ENCODE measurements at regions not wholly inside any gene's neighbourhood (a gene's known extent, or its start where the extent isn't known, plus 50 kb on each side); places are given as distances from the start of the nearest gene placed in this dataset.
"Not testable (repeated sequence)": the region's sequence is repeated elsewhere in the genome, so short reads cannot be mapped to it uniquely, and the experiment has no call there.

DNA sequence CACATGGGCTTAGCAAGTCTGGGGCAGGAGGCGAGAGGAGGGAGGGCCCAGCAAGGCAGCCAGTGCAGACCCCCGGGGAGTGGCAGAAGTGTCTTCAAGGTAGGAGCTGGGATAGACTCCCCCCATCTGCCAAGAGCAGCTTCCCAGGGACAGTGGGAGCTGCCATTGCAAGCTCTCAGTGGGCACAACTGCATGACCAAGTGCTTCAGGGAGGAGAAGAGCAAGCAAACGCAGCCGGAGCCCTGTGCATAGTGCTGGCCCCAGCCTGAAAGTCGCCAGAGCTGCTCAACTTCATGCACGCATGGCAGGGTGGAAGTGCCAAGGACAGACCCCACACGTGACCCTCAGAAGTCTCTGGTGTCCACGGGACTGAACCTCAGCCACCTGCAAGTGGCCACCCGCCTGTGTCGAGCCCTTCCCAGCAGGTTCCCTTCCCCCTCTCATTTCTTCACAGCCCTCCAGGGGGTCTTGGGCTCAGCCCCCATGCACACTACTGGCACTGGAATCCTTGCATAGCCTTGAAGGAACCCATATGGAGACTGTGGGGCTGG is 89.4 kb downstream of the PLXNA1 start:
- DNase-seq: no peak

DNA sequence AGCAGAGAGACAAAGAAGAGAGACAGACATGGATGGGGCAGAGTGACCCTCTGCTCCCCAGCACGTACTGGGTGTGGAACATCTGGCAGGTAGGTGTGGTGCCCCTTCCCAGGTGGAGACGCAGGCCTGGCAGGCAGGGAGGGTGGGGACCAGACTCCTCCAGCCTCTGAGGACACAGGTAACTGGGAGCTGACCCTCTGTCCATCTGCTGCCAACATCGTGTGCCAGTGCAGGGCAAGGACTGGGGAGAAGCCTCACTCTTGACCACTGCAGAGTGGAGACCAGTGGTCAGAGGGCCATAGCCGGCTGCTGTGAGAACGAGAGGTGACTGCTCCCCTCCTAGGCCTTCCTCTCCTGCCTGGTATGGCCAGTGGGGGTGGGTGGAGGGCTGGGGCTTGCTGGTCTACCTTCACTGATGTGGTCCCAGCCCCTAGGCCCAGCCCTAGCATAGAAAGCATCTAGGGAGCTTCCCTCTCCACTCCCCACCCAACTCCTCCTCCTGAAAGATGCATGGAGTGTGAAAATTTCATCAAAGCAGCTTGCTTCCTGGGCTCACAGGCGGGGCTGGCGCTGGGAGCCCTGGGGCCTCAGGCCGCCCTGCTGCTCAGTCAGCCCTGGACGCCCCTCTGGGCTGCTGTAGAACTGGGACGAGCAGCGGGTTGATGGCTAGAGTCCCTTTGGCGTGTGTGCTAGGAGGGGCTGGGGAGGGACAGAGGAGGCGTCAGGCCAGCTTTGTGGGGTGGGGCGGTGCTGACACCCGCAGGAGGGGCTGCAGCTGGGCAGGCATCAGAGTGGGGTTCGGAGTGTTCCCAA is 90.3 kb downstream of the PLXNA1 start:
- no peak for DNase-seq

DNA sequence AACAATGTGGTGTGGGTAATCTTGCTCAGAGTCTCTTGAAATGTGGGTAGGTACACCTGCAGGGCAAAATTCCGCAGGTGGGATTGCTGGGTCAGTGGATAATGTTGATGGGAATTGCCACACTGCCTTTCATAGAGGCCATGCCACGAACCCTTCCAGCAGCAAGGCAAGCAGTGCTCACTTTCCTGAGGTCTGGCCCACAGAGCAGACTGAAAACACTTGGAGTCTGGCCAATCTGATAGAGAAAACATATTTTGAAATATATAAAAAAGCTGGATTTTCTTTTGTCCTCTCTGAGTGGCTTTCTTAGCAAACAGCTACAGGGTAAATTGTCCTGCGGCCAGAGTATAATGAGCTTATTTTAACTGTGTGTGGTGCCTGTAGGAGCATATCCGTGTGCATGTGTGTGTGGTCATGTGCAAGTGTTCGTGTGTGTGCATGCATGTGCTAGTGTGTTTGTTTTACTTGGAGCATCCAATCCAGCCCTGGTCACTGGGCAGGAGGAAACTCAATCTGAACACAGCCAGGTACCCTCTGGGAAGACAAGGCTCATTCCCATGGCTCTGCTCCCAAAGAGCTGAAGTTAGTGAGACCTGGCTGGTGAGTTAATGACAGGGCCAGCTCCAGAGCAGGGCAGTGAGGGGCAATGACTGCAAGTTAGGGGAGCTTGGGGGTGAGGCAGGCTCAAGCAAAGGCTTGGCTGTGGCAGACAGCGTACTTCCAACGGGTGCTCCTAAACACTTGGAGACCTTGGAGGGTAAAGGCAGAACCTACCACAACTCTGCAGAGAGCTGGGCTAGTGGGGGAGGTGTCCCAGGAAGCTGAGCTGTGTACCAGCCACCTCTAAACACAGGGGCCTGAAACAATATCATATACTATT is 91.3 kb downstream of the PLXNA1 start:
- DNase-seq: no peak

DNA sequence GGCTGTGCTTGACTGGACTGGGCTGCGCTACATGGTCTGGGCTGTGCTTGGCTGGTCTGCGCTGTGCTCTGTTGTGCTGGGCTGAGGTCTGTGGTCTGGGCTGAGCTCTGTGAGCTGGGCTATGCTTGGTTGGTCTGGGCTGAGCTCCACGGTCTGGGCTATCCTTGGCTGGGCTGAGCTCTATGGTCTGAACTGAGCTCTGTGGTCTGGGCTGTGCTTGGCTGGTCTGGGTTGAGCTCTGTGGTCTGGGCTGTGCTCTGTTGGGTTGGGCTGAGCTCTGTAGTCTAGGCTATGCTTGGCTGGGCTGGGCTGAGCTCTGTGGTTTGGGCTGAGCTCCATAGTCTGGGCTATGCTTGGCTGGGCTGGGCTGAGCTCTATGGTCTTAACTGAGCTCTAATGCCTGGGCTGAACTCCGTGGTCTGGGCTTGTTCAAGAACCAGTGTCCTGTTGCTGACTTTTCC is 92.0 kb downstream of the PLXNA1 start:
- DNase-seq: no peak

DNA sequence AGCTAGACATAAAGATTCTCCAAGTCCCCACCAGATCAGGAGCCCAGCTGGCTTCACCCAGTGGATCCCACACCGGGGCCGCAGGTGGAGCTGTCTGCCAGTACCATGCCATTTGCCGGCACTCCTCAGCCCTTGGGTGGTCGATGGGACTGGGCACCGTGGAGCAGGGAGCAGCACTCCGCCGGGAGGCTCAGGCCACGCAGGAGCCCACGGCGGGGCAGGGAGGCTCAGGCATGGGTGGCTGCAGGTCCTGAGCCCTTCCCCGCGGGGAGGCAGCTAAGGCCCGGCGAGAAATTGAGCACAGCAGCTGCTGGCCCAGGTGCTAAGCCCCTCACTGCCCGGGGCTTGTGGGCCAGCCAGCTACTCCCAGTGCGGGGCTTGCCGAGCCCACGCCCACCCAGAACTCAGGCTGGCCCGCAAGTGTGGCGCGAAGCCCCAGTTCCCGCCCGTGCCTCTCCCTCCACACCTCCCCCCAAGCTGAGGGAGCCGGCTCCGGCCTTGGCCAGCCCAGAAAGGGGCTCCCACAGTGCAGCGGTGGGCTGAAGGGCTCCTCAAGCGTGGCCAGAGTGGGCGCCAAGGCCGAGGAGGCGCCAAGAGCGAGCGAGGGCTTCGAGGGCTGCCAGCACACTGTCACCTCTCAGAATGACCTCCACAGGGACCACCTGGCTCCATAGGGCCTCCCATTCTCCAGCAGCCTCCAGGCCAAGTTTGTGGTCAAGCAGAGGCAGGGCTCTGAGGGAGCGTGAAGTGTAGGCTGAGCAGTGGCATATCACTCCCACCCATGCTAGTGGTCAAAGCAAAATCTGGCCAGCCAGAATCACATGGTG is 93.5 kb downstream of the PLXNA1 start:
- not testable (repeated sequence) for DNase-seq

DNA sequence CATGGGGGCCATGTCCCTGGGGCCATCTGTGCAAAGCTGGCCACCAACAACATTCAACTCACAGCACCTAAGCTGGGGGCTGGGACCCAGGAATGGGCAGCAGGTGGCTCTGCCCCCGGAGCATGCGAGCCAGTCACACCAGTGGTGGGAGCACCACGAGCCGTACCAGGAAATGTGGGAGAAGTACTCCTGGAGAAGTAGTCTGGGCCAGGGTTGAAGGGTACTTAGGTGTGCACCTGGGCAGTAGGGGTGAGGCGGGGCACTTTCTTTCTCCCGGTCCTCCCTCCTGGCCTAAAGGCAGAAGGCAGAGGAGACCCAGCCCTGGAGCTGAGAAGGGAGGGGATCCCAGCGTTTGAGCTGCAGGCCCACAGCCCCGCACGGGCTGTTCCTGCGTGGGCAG is 94.2 kb downstream of the PLXNA1 start:
- DNase-seq: no peak

DNA sequence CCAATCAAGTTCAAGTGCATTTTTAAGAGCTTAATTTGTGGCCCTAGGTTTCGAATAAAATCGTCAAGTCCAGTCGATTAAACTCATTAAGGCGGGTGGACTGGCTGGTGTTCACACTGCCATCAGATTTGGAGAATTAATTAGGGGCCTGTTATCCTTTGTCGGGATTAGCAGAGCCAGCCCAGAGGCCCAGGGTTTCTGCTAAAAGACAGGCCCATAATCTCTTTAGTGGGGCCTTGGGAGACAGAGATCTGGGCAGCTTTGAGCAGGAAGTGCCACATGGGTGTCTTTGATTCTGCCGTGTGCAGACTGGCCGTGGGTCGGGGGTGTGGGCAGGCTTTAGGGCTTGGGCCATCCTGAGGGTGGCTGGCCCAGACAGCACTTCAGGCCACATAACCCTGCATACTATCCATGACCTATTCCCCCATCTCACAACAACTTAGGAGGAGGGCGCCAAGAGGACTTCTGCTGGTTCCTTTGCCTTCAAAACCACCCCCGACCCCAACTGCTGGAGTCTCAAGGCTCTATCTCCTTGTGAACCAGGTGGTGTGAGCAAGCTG is 94.7 kb downstream of the PLXNA1 start:
- no peak for DNase-seq

DNA sequence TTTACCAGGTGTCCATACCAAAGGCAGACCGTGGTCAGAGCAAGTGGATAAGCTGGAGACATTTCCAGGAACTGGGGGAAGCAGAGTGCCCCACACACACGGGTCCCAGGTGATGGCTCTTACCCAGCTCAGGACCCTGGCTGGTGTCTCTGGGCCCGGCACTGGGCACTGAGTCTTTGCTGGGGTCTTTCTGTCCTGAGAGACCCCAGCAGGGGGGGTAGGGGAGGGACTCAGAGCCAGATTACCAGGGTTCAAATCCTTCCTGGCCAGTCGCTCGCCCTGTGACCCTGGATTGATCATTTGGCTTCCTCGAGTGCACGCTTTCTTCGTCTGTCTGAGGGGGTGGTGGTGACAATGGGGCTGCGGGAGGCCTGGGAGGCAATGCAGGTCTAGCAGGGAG is 95.7 kb downstream of the PLXNA1 start:
- no peak for DNase-seq

DNA sequence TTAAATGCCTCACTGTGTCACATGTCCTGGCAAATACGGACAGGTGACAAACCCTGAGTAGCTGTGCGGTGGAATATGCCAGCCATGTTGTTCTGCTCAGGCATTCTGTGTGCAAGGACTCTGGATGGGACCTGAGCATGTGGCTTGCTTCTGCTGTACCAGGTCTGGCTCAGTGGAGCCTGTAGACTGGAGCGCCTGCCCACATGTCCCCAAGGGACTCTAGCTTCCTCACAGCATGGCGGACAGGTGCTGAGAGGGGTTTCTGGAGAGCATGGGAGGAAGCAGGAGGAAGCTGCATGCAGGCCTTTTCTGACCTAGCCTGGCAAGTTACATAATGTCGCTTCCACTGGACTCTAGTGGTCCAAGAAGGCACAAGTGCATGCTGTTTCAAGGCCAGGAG is 96.3 kb downstream of the PLXNA1 start:
- no peak for DNase-seq

DNA sequence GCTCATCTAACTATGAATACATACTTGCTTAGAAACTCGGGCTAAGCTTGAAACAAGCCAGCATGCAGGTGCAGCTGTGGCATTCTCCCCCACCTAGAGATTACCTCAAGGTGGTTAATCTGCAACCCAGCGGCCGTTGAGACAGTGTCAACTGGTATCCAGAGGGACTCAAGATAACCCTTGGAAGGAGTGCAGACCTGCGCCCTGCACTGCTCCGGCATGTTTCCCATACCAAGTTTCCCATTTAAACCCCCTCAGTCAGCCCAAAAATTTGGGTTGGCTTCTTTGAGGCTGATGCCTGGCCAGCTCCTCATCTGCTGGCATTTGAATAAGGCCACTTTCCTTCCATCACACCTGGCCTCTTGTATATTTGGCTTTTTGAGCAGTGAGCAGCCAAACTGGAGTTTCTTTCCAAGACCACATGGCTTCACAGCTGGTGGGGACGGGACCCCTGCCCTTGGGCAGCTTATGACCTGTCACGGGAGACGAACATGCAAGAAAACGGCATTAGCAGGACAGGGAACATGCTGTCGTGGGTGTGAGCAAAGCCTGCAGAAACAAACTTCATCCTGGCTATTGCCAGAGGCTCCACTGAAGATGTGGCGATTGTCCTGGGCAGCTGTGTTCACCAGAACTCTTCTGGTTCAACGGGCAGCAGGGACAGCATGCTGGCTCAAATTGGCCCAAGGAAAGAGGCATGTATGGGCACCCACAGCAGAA is 98.2 kb downstream of the PLXNA1 start:
- no peak for DNase-seq

DNA sequence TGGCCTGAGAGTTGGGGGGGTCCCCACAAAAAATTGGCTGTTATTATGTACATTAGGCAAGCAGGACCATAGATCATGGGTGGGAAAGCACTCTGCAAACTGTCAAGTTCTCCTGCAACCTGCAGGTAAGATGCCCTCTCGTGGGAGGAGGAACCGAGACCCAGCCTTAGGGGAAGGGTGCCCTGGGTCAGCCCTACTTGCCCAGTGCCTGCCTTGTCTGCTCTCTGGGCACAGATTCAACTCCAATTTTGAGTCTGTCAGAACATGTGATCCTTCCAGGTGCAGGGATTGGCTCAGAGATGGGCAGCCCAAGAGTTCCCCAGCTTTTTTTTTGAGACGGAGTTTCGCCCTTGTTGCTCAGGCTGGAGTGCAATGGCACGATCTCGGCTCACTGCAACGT is 99.2 kb downstream of the PLXNA1 start:
- no peak for DNase-seq

DNA sequence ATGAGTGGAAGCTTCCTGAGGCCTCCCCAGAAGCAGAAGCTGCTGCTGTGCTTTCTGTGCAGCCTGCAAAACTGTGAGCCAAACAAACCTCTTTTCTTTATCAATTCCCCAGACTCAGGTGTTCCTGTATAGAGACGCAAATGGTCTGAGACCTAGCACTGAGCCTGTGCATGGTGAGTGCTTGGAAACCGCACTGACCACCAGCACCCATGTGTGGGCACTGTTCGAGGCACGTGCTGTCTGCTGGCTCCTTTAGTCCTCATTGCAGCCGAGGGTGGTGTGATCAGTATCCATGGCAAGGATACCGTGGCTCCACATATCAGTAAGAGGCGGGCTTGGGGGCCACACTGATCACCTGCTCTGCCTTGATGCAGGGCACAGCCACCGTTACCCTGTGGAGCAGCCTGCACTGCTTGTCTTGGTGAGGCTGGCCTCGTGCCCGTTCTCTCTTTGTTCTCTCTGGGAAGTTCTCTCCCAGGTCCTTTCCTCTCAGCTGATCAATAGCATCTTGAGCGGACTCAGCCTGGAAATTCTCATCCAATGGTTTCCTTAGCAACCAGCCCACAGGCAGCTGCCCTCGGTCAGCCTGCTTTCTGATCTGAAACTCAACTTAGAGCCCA is 101.0 kb downstream of the PLXNA1 start:
- no peak for DNase-seq

DNA sequence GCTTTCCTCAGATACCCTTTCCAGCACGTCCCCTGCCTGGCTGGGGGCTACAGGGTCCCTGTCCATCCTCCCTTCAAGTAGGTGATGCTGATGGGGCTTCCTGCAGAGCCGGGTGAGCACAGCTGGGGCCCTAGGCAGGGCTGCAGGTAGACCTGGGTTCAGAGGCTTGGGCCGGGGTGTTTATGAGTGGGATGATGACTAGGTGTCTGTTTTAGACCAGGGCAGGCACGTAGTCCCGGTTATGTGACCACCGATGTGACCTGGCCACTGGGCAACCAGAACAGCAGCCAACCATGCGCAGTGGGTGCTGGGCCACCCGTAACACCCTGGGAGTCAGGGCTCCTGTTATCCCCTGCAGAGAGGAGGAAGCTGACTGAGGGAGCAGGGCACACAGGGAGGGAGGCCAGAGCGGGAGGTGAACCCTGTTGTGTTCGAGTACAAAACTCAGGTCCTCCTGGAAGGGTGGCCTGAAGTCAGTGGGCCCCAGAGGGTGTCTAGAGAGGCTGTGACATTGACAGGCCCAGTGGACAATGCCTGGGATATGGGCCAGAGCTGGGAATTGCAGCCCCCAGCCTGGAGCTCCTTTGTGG is 101.6 kb downstream of the PLXNA1 start:
- DNase-seq: no peak

DNA sequence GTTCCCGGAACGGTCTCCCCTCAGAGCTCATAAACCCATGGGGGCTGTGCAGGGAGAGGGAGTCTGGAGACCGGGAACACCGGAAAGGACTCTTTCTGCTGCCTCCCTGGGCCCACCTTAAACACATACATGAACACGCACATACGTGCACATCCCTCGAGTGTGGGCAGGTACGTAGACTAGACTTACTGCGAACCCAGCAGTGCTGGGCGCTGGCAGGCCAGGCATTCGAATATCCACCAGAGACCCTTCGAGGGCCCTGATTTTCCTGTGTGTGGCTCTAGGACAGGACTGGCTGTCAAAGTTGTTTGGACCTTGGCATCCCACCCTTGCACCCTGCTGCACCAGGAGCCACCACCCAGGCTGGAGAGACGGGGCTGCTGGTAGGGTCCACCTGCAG is 102.7 kb downstream of the PLXNA1 start:
- DNase-seq: no peak

DNA sequence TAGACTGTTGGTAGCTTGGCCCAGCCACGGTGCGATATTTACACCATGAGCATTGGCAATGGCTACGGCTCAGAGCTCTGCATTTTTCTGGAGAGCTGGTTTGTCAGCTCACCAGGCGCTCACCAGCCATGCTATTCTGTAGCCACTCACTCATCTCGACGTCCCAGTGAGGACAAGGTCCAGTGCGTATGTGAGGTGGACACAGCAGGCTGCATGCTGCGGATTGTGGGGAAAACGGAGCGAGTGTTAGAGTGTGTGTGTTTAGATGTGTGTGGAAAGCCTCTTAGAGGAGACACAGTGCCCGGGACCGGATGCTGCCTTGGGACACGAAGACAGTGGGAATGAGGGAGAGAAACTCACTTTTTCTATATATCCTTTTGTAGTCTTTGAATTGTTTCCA is 103.7 kb downstream of the PLXNA1 start:
- not testable (repeated sequence) for DNase-seq

DNA sequence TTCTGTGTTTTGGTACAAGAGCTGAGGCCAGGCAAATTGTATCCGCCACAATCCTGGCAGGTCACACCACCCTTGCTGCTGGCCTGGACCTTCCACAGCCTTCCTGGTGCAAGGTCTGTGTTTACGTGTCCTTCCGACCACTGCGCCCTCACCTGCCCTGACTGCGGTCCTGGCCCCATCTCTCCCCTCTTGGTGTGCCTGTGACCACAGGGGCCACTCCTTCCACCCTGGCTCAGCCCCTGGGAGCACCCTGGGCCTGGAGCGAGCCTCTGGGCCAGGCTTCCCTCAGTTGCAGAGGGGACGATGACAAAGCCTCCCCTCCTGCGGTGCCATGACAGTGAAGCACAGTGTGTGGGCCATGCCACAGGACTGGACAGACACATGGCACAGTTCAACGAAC is 104.5 kb downstream of the PLXNA1 start:
- DNase-seq: no peak

DNA sequence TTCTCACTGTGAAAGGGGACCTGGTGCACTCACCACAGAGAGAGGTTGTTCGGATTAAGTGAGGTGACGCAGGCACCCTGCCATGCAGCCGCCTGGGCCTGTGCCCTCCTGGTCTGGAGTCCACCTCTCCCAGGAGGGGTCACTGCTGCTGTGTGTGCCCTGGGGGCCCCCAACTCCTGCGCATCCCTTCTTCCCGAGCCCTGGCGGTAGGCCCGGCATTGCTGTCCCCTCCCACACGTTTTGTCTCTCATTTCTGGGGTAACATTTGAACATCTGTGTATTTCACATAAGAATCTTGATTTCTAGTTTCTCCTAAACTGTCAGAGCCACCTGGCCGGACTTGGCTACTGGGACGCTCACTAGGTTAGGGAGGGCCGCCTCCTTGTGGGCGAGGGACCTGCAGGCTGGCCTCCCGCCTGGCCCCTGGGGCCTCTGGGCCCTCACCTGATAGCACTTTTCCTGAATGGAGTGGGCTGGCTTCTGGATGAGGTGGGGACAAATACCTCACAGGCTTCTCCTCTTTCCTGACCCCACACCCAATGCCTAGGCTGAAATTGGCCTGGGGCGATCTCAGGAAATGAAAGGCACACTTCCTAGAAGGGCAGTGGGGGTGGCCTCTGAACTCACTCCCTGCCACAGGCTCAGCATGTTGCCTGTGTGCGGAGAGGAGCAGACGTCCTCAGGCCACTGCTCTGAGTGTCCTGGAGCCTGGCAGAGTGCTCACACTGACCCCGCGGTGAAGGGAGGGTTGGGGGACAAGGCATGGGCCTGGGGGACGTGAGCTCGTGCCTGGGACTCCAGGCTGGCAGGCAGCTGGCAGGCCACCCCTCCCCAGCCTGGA is 104.2 kb upstream of the PRR23E start:
- no peak for DNase-seq

DNA sequence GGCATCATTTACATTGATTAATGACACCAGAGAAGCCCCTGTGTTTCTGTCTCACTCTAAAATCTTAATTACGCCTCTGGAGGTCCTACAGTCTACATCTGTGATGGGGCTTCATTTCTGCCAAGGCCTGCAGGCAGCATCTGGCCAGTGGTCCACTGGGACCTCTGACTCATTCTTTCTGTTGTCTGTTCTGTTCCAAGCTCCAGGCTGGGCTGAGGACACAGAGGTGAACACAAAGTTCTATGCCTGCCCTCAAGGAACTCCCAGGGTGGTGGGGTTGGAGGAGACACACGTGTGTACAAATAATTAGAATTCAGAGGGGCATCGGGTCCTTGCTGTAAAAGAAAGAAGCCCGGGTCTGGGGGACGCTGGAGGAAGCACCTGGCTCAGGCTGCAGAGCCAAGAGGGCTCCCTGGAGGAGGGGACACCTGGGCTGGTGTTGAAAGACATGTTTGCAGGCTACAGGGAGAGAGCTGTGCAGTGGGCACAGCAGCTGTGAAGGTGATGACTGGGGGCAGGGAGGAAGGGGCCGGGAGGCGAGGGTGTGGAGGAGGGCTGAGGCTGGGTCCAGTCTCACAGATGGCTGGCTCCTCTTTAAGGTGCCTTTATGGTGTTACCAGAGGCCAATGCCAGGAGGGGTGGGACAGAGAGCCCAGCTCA is 103.3 kb upstream of the PRR23E start:
- no peak for DNase-seq
